ENCODE measurements at regions not wholly inside any gene's neighbourhood (a gene's known extent, or its start where the extent isn't known, plus 50 kb on each side); places are given as distances from the start of the nearest gene placed in this dataset.

GRCh38 chr16:86060381-86061317 is 161.7 kb downstream of the IRF8 start:
- POLR2A ChIA-PET, result no interaction called here

GRCh38 chr16:86061318-86061695 is 162.3 kb downstream of the IRF8 start:
- Histone ChIP-seq H3K9me2 (ENCODE audit: insufficient read depth) (no peaks in the 10 kb centered on the region), H4K20me1 (ENCODE audit: insufficient read depth) (no peaks in the 10 kb centered on the region), H3K4me1 (ENCODE audit: control insufficient read depth in 1 of 2, insufficient read depth in 2 of 2, low read length in 2 of 2) (peaks cover 0 to 10% of the 10 kb centered on the region in 2 experiments; a peak in 1 of 4 replicates), H3K4me2 (ENCODE audit: low read length) (no peak overlapping the region), H3K27ac (ENCODE audit: low read depth, low read length) (no peak overlapping the region), H3K36me3 (ENCODE audit: control insufficient read depth in 1 of 2, insufficient read depth in 2 of 2, low read length in 2 of 2) (no peaks in the 10 kb centered on the region), H3K27me3 (ENCODE audit: insufficient read depth, low read length) (peaks cover 31% of the 10 kb centered on the region), H3K4me3 (replicated peaks in 1 of 2; ENCODE audit: low read depth in 1 of 2, low read length in 2 of 2) (no peak overlapping the region), H3K9me3 (ENCODE audit: control insufficient read depth in 1 of 2, insufficient read depth in 1 of 2, low read depth in 1 of 2, low read length in 2 of 2) (no peaks in the 10 kb centered on the region), H3K79me2 (ENCODE audit: insufficient read depth, low read length) (no peaks in the 10 kb centered on the region), H3K9ac (ENCODE audit: low read length) (no peak overlapping the region), H2AFZ (ENCODE audit: low read depth, low read length, poor library complexity, severe bottlenecking) (no peak overlapping the region)
- POLR2A ChIA-PET, result no interaction called here
- CTCF ChIA-PET, result no interaction called here
- no TSS peak for BruUV-seq (replicated peaks)
- RAD21 ChIA-PET (ENCODE audit: low non-redundant PET in 1 of 2, low total read pairs in 2 of 2, uncharacterized antibody in 2 of 2, unreplicated experiment in 2 of 2), result interaction anchor here in 1 of 2 experiments (0.6 kb wide), 1 partner anchor 12 kb away, joined by 3 read pairs; no protein-coding TSS in a partner anchor
- ATAC-seq, result no peak
- intact Hi-C loops (cut with micrococcal nuclease), result no loop called here
- no peak for DNase-seq (ENCODE audit: low read depth, low spot score)
- TF ChIP-seq ATF3 (IDR thresholded peaks at IDR 0.05), result no peak
- TF ChIP-seq POLR2AphosphoS5 (IDR thresholded peaks at IDR 0.05; ENCODE audit: low read depth, low read length), result no peak
- TF ChIP-seq SRF (IDR thresholded peaks at IDR 0.05; ENCODE audit: low read depth), result no peak
- no peak for TF ChIP-seq FOSL1 (IDR thresholded peaks at IDR 0.05; ENCODE audit: low read depth)
- TF ChIP-seq EZH2 (IDR thresholded peaks at IDR 0.05), result no peak
- no peak for TF ChIP-seq ELF1 (IDR thresholded peaks at IDR 0.05; ENCODE audit: borderline replicate concordance, low read depth)
- TF ChIP-seq EGR1 (IDR thresholded peaks at IDR 0.05; ENCODE audit: low read depth), result no peak
- TF ChIP-seq, protein P1, sequence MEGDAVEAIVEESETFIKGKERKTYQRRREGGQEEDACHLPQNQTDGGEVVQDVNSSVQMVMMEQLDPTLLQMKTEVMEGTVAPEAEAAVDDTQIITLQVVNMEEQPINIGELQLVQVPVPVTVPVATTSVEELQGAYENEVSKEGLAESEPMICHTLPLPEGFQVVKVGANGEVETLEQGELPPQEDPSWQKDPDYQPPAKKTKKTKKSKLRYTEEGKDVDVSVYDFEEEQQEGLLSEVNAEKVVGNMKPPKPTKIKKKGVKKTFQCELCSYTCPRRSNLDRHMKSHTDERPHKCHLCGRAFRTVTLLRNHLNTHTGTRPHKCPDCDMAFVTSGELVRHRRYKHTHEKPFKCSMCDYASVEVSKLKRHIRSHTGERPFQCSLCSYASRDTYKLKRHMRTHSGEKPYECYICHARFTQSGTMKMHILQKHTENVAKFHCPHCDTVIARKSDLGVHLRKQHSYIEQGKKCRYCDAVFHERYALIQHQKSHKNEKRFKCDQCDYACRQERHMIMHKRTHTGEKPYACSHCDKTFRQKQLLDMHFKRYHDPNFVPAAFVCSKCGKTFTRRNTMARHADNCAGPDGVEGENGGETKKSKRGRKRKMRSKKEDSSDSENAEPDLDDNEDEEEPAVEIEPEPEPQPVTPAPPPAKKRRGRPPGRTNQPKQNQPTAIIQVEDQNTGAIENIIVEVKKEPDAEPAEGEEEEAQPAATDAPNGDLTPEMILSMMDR (IDR thresholded peaks at IDR 0.05 in 2 of 3, conservative IDR thresholded peaks at IDR 0.05 in 1 of 3; ENCODE audit: borderline replicate concordance in 1 of 3, insufficient read depth in 1 of 3, low read depth in 2 of 3, low read length in 2 of 3), result no peak

More at GRCh38 chr16:86060381-86061317, 161.7 kb downstream of the IRF8 start:
- no peaks in the 10 kb centered on the region for H3K9me2 ChIP-seq (ENCODE audit: insufficient read depth)
- no peaks in the 10 kb centered on the region for H3K36me3 ChIP-seq (ENCODE audit: control insufficient read depth in 1 of 2, insufficient read depth in 2 of 2, low read length in 2 of 2)
- RAD21 ChIA-PET (ENCODE audit: low non-redundant PET in 1 of 2, low total read pairs in 2 of 2, uncharacterized antibody in 2 of 2, unreplicated experiment in 2 of 2), result interaction anchor here in 1 of 2 experiments (0.6 kb wide), 1 partner anchor 13 kb away, joined by 3 read pairs; no protein-coding TSS in a partner anchor
- H3K79me2 ChIP-seq (ENCODE audit: insufficient read depth, low read length), result no peaks in the 10 kb centered on the region
- H3K4me1 ChIP-seq (ENCODE audit: control insufficient read depth in 1 of 2, insufficient read depth in 2 of 2, low read length in 2 of 2), result peaks cover 0 to 6% of the 10 kb centered on the region in 2 experiments; a peak in 1 of 4 replicates
- no TSS peak for BruUV-seq (replicated peaks)
- DNase-seq (ENCODE audit: low read depth, low spot score) (no peak), ATAC-seq (no peak)
- TF ChIP-seq POLR2AphosphoS5 (IDR thresholded peaks at IDR 0.05; ENCODE audit: low read depth, low read length), result no peak
- TF ChIP-seq, protein P1 (IDR thresholded peaks at IDR 0.05 in 2 of 3, conservative IDR thresholded peaks at IDR 0.05 in 1 of 3; ENCODE audit: borderline replicate concordance in 1 of 3, insufficient read depth in 1 of 3, low read depth in 2 of 3, low read length in 2 of 3), result no peak
- no peaks in the 10 kb centered on the region for H3K9me3 ChIP-seq (ENCODE audit: control insufficient read depth in 1 of 2, insufficient read depth in 1 of 2, low read depth in 1 of 2, low read length in 2 of 2)
- H3K27ac ChIP-seq (ENCODE audit: low read depth, low read length), result no peak overlapping the region
- no peaks in the 10 kb centered on the region for H4K20me1 ChIP-seq (ENCODE audit: insufficient read depth)
- CTCF ChIA-PET, result no interaction called here
- no peak overlapping the region for H3K4me2 ChIP-seq (ENCODE audit: low read length)
- H2AFZ ChIP-seq (ENCODE audit: low read depth, low read length, poor library complexity, severe bottlenecking), result no peak overlapping the region
- H3K27me3 ChIP-seq (ENCODE audit: insufficient read depth, low read length), result peaks cover 31% of the 10 kb centered on the region
- H3K4me3 ChIP-seq (replicated peaks in 1 of 2; ENCODE audit: low read depth in 1 of 2, low read length in 2 of 2), result no peak overlapping the region
- H3K9ac ChIP-seq (ENCODE audit: low read length), result no peak overlapping the region
- intact Hi-C loops (cut with micrococcal nuclease), result no loop called here
